Endothelial cell (in vitro differentiated cells): ENCODE measurements at regions not wholly inside any gene's neighbourhood (a gene's known extent, or its start where the extent isn't known, plus 50 kb on each side); places are given as distances from the start of the nearest gene placed in this dataset.

ENCODE experiments used
- DNase-seq: peaks from one replicate; pipeline ENCODE4 v3.0.0; 2021; ENCODE audit warnings: low spot score
- H3K27ac Mint-ChIP-seq: one replicate; pipeline ENCODE4 v1.8.0; 2021; ENCODE audit warnings: mixed read lengths, inconsistent platforms; ENCODE audit not compliant: unreplicated experiment
- H3K27me3 Mint-ChIP-seq: one replicate; pipeline ENCODE4 v1.8.0; 2021; ENCODE audit warnings: mild to moderate bottlenecking, moderate library complexity, mixed read lengths, inconsistent platforms; ENCODE audit not compliant: unreplicated experiment
- H3K36me3 Mint-ChIP-seq: one replicate; pipeline ENCODE4 v1.8.0; 2021; ENCODE audit warnings: mild to moderate bottlenecking, low read depth, mixed read lengths, inconsistent platforms; ENCODE audit not compliant: unreplicated experiment
- H3K4me1 Mint-ChIP-seq: one replicate; pipeline ENCODE4 v1.8.0; 2021; ENCODE audit warnings: mild to moderate bottlenecking, mixed read lengths, inconsistent platforms; ENCODE audit not compliant: unreplicated experiment
- H3K4me3 Mint-ChIP-seq: one replicate; pipeline ENCODE4 v1.8.0; 2021; ENCODE audit warnings: mild to moderate bottlenecking, mixed read lengths, inconsistent platforms; ENCODE audit not compliant: unreplicated experiment
- H3K9me3 Mint-ChIP-seq: one replicate; pipeline ENCODE4 v1.8.0; 2021; ENCODE audit warnings: mixed read lengths, inconsistent platforms; ENCODE audit not compliant: unreplicated experiment
- CTCF ChIP-seq: fragments of 200-600 bp; sonication (generic); IDR thresholded peaks from one replicate; pipeline ENCODE4 v1.5.0; 2021; ENCODE audit warnings: antibody characterized with exemption; ENCODE audit not compliant: unreplicated experiment

GRCh38 chr17:71402007-71402406 is 718.8 kb upstream of the SOX9 start:
- no peak for TF ChIP-seq CTCF
- DNase-seq = no peak
- Mint-ChIP-seq H3K4me3 (no peak overlapping the region), H3K4me1 (no peaks in the 10 kb centered on the region), H3K9me3 (no peaks in the 10 kb centered on the region), H3K27ac (no peak overlapping the region), H3K27me3 (no peaks in the 10 kb centered on the region), H3K36me3 (no peaks in the 10 kb centered on the region)

- no peaks in the 10 kb centered on the region for H3K9me3 Mint-ChIP-seq
- H3K4me3 Mint-ChIP-seq = no peak overlapping the region
- no peak overlapping the region for H3K27ac Mint-ChIP-seq
Measured at GRCh38 chr17:71402661-71403141, 718.1 kb upstream of the SOX9 start.

DNA sequence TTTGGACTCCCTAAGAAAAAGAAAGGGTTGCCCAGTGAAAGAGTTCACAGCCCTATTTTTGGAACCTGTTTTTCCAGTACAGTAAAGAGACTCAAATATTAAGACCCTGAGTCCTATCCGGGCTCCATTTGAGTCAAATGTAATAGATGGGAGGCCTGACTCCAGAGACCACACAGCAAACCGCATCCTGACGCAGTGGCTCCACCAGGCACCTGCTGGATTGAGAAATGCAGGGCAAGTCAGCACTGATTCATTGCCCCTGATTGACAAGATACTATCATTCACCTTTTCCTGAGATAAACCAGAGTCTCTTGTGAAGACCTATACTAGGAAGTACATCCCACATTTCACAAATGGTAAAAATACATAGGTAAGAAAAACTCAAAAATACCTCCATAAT is 715.7 kb upstream of the SOX9 start:
- H3K9me3 Mint-ChIP-seq = no peaks in the 10 kb centered on the region
- H3K27ac Mint-ChIP-seq = no peak overlapping the region
- no peak for TF ChIP-seq CTCF
- no peaks in the 10 kb centered on the region for H3K36me3 Mint-ChIP-seq
- no peak overlapping the region for H3K4me3 Mint-ChIP-seq
- H3K4me1 Mint-ChIP-seq = no peaks in the 10 kb centered on the region
- no peaks in the 10 kb centered on the region for H3K27me3 Mint-ChIP-seq
- DNase-seq = no peak

More at GRCh38 chr17:71402661-71403141, 718.1 kb upstream of the SOX9 start:
- no peaks in the 10 kb centered on the region for H3K4me1 Mint-ChIP-seq
- no peaks in the 10 kb centered on the region for H3K36me3 Mint-ChIP-seq
- H3K27me3 Mint-ChIP-seq = no peaks in the 10 kb centered on the region
- TF ChIP-seq CTCF = no peak
- DNase-seq = no peak

DNA sequence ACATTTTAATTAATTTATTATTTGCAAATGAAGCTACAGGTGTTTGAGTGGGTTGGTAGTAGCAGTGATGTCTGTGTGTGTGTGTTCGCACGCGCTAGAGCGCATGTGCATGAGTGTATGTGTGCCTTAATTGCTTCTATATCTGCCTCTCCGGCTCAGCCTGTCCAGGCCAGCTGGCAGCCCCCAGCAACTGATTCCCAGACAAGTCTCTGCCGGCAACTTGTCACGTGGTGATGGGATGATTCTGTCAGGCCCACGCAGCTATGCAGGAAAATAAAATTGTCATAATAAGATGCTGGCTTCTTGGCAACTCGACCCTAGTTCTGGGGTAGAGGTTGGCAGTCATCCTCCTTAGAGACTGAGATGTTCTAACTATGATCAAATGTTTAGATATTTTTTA is 712.8 kb upstream of the SOX9 start:
- Mint-ChIP-seq H3K36me3 (no peaks in the 10 kb centered on the region), H3K4me1 (no peaks in the 10 kb centered on the region), H3K27ac (no peak overlapping the region), H3K4me3 (no peak overlapping the region), H3K9me3 (no peaks in the 10 kb centered on the region), H3K27me3 (no peaks in the 10 kb centered on the region)
- TF ChIP-seq CTCF = no peak
- DNase-seq = no peak

GRCh38 chr17:71409137-71409536 is 711.7 kb upstream of the SOX9 start:
- H3K27me3 Mint-ChIP-seq = no peaks in the 10 kb centered on the region
- no peak for TF ChIP-seq CTCF
- H3K27ac Mint-ChIP-seq = no peak overlapping the region
- H3K36me3 Mint-ChIP-seq = no peaks in the 10 kb centered on the region
- no peak for DNase-seq
- H3K4me3 Mint-ChIP-seq = no peak overlapping the region
- no peaks in the 10 kb centered on the region for H3K4me1 Mint-ChIP-seq
- no peaks in the 10 kb centered on the region for H3K9me3 Mint-ChIP-seq
